ENCODE measurements at regions not wholly inside any gene's neighbourhood (a gene's known extent, or its start where the extent isn't known, plus 50 kb on each side); places are given as distances from the start of the nearest gene placed in this dataset.

DNA sequence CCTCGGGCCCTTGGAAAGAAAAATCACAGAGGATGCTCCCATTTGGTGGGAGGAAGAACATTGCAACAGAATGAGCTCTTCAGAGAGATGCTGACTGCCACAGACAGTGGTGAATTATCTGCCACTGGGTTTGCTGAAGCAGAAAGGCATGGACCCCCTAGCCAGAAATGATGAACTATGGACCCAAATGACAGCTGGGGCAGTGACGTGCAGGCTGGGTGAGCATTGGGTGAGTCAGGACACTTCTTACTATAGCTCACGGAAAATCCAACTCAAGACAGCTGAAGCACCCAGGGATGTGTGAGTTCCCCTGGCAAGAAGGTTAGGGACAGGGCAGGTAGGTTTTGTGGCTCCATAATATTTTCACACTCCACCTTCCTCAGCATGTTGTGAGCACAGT, 993.2 kb downstream of the BCL11B start:
- DNase-seq = no peak

DNA sequence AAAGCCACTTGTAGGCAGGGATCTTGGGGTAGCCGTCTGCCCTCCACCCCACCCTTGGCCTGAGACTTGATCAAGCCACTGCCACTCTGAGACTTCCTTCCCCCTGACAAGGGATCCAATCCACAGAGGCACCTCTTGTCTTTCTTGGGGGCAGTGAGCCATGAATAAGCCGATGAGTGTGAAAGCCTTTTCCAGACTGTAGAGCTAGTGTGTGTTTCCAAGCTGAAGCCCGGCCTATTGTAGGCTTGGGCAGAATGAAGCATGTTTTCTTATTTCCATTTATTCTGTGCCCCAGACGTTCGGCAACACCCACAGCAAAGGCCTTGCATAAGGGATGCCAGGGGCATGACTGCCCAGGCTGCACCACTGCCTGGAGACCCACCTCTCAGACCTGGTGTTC, 991.6 kb downstream of the BCL11B start:
- DNase-seq = no peak

DNA sequence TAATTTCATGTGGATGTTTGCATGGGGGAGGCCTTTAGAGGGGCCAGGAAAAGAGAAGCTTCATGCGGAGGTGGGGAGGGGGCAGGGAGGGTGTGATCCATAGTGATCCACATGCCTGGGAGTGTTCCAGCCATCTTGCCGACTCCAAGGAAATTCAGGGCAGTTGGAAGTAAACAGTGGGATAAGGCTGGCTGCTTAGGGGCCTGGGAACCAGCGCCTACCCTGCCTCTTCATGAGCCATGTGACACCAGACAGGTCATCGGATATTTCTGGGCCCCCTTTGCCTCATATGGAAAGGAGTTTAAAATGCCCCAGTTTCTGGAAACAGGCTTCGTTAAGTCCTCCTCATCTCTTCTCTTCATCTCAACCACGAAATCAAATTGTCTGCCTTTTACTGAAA, 983.2 kb downstream of the BCL11B start:
- DNase-seq = no peak

GRCh38 chr14:98290596-98290995, 981.4 kb downstream of the BCL11B start:
- DNase-seq = no peak

- DNase-seq = no peak
Observed at GRCh38 chr14:98292191-98292590, 979.8 kb downstream of the BCL11B start.

DNA sequence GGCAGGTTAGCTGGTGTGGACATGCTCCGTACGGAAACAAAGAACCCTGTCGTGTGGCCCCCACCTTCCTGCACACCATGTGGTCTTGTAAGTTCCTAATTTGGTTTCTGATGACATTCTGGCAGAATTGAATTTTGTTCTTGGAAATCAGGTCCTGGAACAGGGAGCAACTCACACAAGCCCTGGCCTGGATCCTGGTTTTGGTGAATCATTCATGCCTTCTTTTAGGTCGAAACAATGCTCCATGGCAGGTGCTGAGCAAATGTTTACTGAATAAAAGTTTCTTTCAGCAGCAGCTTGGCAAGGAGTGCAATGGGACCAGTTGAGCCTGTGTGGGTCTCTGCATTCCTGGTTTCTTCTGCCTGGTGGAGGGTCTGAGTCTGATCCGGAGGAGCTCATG, 978.4 kb downstream of the BCL11B start:
- no peak for DNase-seq

- DNase-seq = no peak
Observed at GRCh38 chr14:98296895-98297294, 975.1 kb downstream of the BCL11B start.

GRCh38 chr14:98297567-98297966, 974.4 kb downstream of the BCL11B start:
- DNase-seq = no peak

GRCh38 chr14:98298481-98299244, 973.3 kb downstream of the BCL11B start:
- DNase-seq = no peak

DNA sequence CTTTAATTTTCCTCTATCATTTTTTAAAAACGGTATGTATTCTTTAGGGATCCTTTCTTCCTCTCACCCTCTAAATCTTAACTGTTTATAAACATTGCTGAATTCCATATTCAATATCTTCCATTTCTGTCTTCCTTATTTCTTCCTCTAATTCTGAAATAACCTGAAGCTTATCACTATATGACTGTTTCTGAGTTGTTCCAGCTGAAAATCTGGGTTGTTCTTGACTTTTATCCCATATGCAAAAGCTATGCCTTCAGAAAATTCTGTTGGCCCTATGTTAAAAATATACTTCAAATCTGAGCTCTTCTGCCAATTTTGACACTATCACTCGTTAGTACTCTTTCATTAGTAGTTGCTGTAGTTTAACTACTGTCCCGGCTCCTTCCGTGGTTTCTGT, 970.3 kb downstream of the BCL11B start:
- no peak for DNase-seq

DNA sequence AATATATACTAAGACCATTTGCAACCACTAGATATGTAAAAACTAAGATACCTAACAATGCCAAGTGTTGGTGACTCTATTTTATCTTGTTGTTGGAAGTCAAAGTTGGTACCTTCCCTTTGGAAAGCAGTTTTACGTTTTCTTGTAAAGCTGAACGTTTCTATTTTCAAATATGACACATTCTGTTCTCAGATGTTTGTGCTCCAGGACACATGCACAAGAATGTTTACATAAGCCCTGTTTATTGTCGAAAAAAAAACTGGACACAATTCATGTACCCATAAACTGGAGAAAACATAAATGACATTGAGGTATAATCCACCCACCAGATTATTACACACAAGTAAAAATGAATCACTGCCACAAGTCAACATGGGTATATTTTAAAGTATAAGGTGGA, 967.4 kb downstream of the BCL11B start:
- DNase-seq = no peak

- no peak for DNase-seq
Observed at GRCh38 chr14:98309591-98309990, 962.4 kb downstream of the BCL11B start.

GRCh38 chr14:98312006-98312405, 960.0 kb downstream of the BCL11B start:
- no peak for DNase-seq

- DNase-seq = no peak
Observed at GRCh38 chr14:98321841-98322240, 950.2 kb downstream of the BCL11B start.

DNA sequence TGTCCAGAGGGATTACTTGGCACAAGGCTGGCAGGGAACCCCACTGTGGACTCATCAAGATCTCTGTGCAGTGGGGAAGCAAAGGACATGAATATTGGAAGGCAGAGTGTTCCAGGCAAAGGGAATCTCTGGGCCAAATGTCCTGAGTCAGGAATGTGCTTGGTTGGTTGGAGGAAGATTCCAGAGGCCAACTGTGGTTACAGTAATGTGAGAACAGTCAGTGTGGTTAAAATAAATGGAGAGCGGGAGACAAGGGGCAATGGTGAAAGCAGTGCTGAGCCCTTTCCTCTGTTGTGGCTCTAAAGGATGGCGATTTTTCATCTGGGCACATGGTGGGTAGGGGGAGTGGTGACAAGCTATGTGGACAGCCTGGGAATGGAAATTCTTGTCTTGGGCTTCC, 948.2 kb downstream of the BCL11B start:
- no peak for DNase-seq

- DNase-seq = no peak
Observed at GRCh38 chr14:98325761-98326160, 946.2 kb downstream of the BCL11B start.

DNA sequence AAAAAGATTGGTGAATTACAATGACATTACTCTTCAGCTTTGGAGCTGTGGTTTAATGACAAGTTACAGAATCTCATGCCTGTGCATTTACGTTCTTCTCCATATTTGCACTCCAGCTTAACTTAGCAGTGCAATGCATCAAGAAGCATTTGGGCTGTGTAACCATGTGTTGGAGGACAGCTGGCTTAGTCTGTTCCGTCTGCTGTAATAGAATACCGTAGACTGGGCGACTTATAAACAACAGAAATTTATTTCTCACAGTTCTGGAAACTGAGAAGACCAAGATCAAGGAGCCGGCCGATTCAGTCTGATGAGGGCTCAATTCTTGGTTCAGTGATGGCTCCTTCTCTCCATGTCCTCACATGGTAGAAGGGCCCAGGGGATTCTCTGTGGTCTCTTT, 943.5 kb downstream of the BCL11B start:
- DNase-seq = no peak

DNA sequence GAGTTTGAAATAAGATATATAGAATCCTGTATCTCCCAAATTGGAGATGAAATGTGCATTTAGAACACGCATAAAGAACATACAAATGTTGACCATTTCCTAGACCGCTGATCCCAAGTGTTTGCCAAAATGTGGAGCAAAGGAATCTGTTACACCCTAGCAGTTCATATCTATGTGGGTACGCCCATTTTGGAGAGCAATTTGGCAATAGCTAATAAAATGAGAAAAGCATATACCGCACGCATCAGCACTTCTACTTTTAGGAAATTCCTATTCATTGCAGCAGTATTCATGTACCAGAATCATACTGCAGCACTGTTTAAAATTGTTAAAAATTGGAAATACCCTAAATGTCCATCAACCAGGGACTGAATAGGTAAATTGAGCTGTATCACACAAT, 937.8 kb downstream of the BCL11B start:
- DNase-seq = no peak

GRCh38 chr14:98341211-98341610, 930.8 kb downstream of the BCL11B start:
- DNase-seq = no peak

DNA sequence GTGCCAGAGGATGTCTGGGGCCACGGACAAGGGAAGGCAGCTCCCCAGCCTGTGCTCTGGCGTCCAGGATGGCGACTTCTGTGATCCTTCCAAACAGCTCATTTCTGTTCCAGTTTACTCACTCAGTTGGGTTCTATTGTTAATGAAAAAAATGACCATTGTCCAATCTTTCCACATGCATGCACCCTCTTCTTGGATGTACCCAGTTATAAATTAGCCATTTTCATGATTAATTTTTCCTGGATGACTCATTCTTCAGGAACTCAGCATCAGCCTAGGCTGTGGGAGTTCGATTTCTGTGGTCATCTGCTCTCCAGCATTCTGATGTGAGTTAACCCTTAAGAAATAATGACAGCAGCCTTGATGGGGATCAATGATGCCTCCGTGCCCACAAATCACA, 926.8 kb downstream of the BCL11B start:
- no peak for DNase-seq

DNA sequence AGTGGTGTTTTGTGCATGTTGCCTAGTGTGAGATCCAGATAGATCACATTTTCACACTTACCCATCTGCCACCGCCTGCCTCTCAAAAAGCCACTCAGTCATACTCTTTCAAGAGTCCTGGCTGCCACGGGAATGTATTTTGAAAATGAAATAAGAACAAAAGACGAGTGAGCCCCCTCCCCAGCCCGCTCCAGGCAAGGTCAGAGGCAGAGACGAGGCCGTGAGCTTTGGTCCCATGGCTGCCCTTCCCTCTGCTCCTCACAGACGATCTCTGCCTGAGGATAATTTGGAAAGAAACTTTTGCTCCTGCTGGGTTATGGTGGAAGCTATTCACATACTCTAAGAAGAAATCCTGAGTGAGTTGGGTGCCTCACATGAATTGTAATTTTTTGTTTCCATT, 924.3 kb downstream of the BCL11B start:
- DNase-seq = no peak

DNA sequence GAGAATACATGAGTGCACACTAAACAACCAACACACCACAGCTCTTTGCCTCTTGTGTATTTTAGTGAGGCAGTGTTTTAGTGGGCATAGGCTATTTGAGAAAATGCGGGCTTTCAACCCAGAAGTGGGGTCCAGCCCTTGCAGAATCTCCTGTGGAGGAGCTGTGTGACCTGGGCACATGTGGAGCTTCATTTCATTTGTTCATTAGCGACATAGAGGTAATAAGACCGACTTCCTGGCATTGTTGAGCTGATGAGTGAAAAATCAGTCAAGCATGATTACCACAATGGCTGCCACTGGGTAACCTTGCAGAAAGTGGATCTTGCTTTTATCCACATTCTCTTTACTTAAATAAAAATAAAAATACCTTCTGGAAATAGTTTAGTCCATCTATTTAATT, 923.5 kb downstream of the BCL11B start:
- DNase-seq = no peak

DNA sequence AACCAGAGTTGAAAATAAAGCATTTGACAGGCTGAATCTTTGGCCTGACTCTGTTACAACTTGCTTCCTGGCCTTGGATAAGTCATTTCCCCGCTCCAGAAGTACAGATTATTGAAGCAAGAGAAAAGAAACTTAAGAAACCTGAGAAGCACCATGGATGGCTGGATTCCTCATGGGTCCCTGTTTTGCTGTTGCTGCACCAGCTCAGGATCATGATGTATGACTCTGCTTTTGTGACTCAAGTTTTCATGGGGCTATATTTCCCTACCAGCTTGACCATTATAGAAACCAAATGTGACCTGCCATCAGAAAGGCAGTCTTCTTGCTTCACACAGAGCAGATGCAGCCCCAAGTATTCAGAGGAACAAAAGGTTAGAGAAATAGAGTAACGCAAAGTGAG, 921.8 kb downstream of the BCL11B start:
- no peak for DNase-seq

DNA sequence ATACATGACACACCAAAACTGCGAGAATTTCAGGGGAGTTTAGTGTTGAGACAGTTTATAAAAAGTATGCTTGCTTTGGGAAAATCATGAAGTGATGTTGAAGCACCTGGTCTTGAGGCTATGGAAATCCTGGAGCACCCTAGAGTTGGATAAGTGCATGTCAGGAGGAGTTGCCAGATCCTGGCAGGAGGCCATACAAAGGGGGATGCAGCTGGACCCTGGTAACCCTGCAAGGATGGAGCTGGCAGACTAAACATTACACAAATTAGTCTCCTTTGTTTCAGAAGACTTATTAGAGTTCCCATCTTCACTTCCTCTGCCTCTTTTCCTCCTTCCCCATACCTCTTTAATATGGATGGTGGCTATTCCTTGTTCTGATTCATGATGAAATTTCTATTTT, 907.0 kb downstream of the BCL11B start:
- DNase-seq = no peak

GRCh38 chr14:98366429-98366828, 905.6 kb downstream of the BCL11B start:
- no peak for DNase-seq

DNA sequence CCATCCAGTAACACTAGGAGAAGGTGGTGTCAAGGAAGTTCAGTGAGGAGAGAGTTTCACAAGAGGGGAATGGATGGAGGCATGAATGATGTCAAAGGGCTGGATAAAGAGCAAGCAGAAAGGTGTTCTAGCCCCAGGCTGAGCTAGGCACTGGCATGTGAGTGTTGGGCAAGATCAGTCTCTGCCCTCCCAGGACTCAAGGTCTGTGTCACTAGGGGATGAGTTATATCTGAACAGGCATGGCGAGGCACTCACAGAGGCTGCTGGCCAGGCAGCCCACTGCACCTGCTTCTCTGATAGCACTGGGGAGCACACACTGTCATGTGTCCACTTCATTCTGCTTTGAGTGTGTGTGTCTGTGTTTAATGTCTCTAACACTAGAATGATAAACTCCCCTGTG, 903.8 kb downstream of the BCL11B start:
- no peak for DNase-seq
